ENCODE measurements at regions not wholly inside any gene's neighbourhood (a gene's known extent, or its start where the extent isn't known, plus 50 kb on each side); places are given as distances from the start of the nearest gene placed in this dataset.
"Not testable (repeated sequence)": the region's sequence is repeated elsewhere in the genome, so short reads cannot be mapped to it uniquely, and the experiment has no call there.

DNA sequence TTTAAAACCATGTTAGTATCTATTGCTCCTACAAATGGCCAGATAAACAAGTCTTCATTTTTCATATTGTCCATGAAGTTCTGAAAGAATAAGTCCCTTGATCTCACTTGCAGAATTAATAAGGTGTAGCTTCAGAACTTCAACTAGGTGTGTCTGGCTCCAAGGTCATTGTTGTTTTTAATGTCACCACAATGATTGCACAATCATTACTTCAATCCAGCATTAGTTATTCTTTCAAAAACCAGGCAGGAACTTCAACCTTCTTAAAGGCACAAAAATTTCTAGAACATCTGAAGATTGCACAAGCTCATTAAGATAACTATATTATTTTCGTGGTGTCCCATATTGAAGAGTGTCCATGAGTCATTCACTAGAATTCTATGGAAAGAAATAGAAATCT is 1386.4 kb downstream of the CDH11 start:
- DNase-seq (ENCODE audit: low read depth, low spot score) = no peak

DNA sequence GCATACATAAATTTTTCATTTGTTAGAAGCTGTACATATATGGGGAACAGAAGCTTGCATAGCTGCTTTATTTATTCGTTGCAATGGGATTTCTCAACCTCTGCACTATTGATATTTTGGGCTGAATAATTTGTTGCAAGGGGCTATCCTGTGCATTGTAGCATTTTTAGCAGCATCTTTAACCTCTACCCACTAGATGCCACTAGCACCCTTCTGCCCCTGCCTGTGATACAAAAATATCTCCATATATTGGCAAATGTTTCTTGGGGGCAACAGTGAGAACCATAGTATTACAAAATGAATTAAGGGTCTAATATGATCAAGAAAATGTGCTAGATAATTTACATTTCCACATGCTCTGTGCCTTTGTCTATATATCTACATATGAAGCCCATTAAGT is 1401.0 kb downstream of the CDH11 start:
- no peak for DNase-seq (ENCODE audit: low read depth, low spot score)

DNA sequence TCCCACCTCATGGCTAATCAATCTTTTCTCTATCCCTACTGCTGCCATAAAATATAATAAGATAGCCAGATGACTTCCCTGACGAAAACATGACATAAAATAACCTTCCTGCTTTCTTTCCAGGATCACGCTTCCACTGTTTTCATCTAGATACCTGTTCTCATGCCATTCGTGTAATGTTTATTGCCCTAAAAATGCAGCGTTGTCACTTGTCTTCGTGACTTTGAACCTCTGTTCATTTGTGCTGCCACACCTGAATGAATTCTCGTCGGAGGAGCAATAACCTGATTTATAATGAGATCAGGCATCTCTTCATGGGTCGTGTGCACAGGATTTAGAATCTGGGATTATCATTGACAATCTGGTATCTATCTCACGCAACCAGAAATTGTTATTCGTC is 1401.9 kb downstream of the CDH11 start:
- no peak for DNase-seq (ENCODE audit: low read depth, low spot score)

DNA sequence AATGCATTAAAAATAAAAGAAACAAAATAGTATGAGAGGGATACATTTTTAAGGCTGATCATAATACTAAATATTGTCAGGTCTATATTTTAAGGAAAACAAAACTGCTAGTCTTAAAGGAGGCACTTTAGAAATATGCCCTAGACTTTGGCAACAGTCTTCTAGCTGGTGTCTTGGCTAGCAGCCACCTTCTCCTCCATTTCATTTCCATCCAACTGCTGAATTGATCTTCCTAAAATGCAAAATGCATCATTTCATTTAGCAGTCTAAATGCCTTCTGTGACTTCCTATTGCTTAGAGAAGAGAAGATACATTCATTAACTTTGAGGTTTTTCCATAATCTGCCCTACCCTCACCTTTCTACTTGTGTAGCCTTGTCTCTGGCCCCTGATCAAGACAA is 1404.1 kb downstream of the CDH11 start:
- DNase-seq (ENCODE audit: low read depth, low spot score) = no peak

DNA sequence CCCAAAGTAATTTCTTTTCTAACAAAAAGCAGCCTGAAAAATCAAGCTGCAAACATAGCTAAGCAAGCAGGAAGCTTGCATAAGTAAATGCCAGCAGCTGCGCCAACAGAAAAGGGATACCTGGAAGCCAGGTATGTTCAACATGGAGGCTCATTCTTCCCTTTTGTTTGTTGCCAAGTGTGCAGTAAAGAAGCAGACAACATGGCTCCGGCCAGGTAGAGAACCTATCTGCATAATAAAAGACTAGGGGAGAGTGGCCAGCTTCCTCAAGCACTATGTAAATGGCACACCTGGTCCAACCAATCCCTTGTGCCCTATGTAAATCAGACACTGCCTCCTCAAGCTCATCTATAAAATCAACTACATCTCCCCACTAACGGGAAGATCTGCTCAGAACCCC is 1407.0 kb downstream of the CDH11 start:
- DNase-seq (ENCODE audit: low read depth, low spot score) = no peak

DNA sequence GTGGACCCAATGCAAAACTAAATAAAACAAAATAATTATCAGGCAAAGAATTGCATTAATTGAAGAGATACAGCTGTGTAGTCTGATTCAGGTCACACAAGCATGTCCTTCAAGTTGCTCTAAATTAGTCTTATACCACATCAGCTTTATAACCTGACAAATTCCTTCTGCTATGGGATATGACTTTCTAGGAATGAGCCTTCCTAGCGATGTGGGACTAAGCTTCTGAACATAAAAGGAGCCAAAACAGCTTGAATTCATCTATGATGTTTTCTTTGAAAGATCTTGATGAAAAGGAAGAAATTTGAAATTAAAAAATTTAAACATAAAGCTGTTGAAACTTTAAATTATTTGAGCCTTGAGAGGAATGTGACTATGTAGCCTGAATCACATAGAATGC is 1409.1 kb downstream of the CDH11 start:
- DNase-seq (ENCODE audit: low read depth, low spot score) = no peak

DNA sequence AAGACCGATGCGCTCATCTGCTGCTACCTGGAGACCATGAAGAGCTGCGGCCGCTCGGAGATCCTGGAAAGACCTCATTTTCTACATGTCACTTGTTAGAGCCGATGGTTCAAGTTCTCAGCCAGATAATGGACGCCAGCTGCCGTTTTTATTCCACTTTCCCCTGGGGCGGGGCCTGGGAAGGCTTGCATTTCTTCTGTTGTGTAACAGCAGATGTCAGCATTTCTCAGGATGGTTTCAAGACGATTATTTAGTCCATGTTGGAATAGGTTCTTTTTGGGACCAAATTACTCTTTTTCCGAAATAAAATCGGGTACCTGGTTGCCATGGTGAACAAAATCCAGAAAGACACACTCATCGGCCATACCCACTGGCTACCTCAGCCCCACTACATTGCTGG is 1418.3 kb downstream of the CDH11 start:
- no peak for DNase-seq (ENCODE audit: low read depth, low spot score)

DNA sequence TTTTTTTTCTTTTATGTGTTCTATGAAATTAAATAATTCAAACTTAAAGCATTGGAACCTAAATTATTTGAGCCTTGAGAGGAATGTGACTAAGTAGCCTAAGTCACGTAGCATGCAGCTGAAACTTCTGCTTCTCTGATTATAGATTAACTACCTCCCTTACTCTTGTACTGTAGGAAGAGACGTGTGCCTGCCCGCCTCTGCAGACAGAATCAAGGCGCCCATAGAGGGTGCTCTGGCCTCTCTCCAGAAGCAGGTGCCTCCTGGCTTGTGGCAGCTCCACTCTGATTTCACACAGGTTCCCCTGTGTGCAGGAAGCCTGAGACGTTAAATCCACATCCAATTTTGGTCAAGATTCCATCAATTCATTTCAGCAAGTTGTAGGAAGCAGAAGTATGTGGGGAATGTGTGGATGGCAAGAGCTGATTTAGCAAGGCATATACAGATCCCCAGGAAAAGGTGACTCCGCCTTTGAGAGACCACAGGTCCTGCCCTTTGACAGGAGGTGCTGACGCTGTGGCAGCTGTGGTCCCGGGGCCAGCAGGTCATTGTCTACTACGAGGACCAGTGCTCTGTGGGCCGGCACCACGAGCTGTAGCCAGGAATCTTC is 1418.8 kb downstream of the CDH11 start:
- no peak for DNase-seq (ENCODE audit: low read depth, low spot score)

DNA sequence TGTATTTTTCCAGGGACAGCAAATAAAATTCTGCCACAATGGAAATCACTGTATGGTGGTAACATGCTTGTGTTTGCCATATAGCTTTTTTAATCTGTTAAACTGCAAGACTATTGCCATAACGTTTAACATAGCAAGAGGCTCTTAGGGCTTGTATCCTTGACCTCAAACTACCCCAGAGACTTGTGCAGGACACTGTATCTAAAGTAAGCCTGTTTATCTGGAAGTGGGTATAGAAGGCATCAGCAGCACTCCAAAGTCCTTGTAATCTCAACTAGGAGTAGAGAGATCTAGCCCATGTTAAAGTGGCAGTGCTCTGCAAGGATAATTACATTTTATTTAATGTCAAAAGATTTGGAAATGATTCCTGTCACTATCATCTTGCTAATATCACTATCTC is 1424.1 kb downstream of the CDH11 start:
- no peak for DNase-seq (ENCODE audit: low read depth, low spot score)

DNA sequence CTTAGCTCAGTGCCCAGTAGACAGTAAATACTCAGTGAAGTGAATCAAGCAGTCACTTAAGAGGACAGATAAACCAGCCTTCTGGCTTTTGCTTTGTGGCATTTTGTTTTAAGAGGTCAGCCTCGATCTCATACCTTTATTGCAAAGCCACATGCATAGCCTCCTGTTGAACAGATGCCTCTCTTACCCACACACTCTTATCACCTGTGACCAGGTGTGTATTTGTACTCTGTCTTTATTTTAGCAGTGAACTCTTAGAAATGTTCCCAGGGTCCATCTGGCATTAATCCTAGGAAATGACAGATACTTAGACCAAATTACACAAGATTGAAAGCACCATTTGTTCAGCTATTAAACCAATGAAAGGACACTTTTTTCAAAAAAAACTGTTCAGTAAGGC is 1426.5 kb downstream of the CDH11 start:
- DNase-seq (ENCODE audit: low read depth, low spot score) = no peak

DNA sequence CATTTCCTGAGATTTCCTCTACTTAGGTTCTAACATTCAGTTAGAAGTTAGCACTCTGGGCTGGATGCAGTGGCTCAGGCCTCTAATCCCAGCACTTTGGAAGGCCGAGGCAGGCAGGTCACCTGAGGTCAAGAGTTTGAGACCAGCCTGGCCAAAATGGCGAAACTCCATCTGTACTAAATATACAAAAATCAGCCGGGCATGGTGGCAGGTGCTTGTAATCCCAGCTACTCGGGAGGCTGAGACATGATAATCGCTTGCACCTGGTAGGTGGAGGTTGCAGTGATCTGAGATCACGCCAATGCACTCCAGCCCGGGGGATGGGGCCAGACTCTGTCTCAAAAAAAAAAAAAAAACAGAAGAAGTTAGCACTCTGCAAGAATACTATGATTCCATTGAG is 1430.9 kb downstream of the CDH11 start:
- DNase-seq (ENCODE audit: low read depth, low spot score) = no peak

DNA sequence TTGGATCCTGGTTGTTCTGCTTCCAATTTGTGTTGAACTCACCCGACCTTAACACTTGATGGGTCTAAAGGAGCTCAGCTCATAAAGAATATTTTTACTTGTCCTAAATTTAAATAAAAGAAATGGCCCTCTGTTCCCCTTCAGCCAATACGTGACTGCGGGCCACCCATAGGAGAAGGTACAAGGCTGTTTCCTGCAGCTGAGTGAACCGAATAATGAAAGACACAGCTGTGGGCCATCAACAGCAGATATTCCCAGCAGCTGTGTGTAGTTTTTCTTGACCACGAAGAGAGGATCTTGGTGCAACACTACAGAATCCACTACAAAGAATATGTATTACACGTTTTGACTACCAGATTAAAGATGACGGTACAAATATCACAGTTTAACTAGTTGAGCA is 1431.6 kb downstream of the CDH11 start:
- no peak for DNase-seq (ENCODE audit: low read depth, low spot score)

DNA sequence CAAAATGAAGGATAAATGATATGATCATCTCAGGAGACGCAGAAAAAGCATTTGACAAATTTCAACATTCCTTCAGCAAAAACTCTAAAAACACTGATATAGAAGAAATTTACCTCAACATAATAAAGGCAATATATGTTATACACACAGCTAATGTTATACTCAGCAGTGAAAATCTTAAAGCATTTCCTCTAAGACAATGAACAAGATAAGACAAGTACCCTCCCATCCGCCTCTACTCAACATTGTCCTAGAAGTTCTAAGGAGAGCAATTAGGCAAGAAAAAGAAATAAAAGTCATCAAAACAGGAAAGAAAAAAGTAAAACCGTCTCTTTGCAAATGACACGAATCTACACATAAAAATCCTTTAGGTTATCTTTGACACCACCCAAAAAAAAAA is 1432.8 kb downstream of the CDH11 start:
- DNase-seq (ENCODE audit: low read depth, low spot score) = no peak

DNA sequence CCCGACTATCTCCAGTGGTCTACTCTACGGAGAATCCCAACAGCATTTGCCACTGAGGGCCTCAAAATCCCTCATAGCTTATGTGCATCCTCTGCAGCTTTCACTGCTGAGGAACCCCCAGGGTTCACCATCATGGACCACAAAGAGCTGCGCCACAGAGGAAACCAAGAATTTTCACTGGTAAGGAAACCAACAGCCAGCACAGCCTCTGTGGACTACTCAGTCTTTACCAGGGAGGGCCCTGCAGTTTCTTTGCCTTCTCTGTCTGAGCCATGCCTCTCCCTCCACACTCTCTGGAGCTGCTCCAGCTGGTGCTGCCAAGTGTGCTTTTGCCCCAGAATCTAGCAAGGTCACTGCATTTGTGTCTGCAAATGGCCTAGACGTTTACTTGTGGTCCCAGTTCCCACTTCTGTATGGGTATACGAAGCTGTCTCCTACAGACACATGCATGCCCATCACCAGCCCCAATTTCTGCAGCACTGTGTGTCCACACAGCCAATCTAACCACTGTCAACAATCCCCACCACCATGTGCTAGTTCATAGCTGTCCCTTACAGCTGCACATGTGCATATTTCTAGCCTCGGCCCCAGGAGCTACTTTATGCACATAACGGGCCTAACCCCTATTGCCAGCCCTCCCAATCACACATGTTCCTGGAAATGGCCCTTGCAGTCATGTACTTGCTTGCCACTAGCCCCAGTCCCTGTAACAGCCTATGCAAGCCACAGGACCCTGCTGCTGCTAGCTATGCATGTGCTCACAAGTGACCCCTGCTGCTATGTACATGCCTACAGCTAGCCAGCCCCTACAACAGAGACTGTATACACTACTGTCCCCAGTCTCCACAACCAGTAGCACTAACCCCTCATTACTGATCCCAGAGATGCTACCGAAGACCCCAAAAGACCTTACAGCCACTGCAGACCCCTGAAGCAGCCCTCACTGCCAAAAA is 1437.4 kb downstream of the CDH11 start:
- no peak for DNase-seq (ENCODE audit: low read depth, low spot score)

DNA sequence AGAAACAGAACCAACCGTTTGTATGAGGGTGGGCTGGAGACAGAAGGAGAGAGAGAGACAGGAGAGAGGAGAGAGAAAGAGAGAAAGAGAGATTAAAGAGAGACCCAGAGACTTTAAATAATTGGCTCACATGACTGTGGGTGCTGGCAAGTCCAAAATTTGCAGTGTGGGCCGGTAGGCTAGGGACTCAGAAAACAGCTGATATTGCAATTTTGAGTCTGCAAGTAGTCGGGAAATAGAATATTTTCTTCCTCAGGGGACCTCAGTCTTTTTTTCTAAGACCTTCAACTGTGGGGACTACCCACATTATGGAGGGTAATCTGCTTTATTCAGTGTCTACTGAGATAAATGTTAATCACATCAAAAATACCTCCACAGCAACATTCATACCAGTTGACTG is 1439.0 kb downstream of the CDH11 start:
- DNase-seq (ENCODE audit: low read depth, low spot score) = no peak

DNA sequence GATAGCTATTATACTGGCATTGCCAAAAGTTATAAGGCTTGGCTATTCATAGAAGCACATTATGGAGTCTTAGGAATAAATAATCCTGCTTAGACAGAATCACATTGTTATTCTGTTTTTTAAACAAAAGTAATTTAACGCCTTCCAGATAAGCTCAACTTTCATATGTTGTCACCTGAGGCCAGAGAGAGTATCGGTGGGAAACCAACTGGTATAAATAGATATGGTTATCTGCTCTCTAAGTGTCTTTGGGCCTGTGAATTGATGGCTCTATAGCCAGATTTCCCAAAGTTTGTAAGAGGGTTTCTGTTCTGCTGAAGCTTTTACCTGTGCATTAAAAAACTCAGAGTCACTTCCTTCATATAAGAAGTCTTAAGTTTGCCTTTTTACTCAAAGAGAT is 1449.4 kb downstream of the CDH11 start:
- no peak for DNase-seq (ENCODE audit: low read depth, low spot score)

DNA sequence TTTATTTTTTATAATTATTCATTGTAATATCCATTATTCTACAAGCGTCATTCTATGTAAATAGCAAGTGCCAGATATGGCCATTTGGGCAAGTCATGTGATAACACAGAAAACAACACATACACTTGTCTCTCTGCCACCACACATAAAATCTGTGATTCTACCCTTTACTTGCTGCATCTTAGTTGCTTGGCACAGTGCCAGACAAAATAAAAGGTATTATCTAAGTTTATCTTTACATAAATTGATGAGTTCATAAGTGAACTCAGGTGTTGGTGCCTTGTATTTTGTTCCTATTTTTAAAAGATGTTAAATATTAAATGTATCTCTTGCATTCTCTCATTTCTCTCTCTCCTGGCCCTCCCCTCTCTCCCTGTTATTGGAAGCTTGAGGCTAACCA is 1458.7 kb downstream of the CDH11 start:
- no peak for DNase-seq (ENCODE audit: low read depth, low spot score)

DNA sequence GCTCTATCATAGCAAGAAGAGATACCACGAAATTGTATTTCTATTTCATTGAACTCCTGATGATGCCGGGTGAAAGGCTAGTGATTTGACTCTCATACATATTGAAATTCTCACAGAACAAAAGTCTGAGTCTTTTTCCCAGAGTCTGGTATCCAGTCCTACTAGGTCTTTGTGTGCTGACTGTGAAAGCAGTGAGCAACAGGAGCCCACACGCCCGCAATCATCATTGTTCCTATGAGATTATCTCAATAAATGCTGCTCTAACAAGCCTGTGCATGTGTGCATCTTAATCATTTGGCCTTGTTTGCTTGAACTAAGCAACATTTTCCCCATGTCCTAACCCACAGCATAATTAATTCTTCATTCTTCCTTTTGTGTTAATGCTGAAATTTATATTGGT is 1466.0 kb downstream of the CDH11 start:
- no peak for DNase-seq (ENCODE audit: low read depth, low spot score)

DNA sequence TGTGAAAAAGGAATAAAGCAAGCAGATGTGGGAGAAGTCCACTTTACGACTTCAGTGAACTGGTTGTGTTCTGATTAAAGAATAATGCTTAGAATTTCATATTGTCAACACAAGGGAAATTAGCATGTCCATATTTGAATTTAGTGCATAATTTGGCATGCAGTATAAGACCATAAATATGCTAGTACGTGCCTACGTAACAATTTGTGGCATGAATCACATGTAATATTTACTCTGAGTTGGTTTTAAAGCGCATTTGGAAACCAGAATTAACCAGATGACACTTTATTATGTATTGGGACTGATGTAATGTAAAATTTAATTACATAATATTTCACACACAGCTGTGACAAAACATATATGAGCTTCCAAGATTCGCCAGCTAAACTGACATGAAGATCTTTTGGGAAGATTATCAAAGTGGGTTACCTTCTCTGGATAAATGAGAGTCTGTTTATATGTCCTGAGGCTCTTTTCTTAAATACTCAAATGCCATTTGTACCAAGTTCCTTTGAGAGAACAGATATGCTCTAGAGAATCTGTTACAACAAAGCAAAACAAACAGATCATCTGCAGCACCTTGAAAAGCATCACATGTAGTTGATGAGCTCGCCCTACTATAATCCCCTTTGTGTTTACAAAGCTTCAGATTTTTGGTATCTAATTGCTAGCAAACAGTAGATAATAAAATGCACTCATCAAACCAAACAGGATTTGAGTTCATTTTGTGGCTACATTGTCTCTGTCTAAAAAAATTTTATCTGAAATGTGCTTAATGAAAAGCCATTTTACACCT is 1468.6 kb downstream of the CDH11 start:
- DNase-seq (ENCODE audit: low read depth, low spot score) = no peak

DNA sequence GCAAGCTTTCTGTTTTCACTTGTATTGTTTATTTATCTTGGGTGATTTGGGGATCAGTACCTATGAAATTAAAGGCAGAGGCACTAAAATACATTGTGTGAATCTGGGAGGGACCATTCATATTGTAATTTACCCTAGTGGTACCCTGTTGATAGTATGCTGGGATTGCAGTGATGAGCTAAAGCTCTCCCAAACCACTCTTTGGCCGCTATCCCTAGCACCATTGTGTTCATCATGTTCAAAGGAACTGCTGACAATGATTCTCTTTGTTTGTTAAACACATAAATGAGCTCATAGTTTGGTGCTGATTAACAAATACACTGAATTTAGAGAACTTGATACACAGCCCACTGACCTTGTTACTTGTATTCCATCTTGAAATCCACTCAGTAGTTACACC is 1469.8 kb downstream of the CDH11 start:
- no peak for DNase-seq (ENCODE audit: low read depth, low spot score)

DNA sequence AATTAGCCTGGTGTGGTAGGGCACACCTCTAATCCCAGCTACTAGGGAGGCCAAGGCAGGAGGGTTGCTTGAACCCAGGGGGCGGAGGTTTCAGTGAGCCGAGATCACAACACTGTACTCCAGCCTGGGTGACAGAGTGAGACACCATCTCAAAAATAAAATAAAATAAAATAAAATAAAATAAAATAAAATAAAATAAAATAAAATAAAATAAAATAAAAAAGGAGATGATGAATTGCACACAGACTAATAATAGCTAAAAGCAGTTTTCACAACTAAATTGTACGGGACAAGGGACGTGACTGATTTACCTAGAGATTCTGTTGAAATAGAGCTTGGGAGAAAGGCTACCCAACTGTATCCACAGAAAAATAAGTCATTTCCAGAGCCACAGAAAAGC is 1471.3 kb downstream of the CDH11 start:
- DNase-seq (ENCODE audit: low read depth, low spot score) = no peak

DNA sequence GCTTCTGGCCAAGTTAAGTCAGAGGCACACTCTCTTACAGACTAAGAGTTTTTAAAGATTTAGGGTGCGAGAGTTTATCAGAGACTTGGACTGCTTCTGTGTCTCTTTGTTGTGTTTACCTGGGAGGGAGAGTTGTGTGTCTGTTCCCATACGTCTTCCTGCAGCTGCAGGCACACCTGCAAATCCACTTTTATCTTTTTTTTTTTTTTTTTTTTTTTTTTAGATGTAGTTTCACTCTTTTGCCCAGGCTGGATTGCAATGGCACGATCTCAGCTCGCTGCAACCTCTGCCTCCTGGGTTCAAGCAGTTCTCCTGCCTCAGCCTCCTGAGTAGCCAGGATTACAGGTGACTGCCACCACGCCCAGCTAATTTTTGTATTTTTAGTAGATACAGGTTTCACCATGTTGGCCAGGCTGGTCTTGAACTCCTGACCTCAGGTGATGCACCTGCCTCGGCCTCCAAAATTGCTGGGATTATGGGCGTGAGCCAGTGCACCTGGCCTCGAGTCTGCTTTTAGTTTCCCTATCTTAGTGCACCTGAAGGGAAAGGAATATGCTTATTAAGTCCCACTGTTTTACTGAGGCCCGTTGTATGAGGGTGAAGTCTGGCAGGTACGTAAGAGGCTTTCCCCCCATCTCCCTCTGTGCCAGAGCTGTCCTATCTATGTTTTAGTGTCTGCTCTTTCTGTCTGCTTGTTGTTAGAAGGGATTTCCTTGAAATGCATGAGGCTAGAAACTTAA is 1488.0 kb downstream of the CDH11 start:
- DNase-seq (ENCODE audit: low read depth, low spot score) = not testable (repeated sequence)
